Left lobe of liver (tissue), 2 donors: ENCODE measurements at regions not wholly inside any gene's neighbourhood (a gene's known extent, or its start where the extent isn't known, plus 50 kb on each side); places are given as distances from the start of the nearest gene placed in this dataset.
"Not testable (repeated sequence)": the region's sequence is repeated elsewhere in the genome, so short reads cannot be mapped to it uniquely, and the experiment has no call there.

Experiments
- ATAC-seq: fragments of 200-7000 bp; cut with Tn5 transposase; one replicate; pipeline ENCODE4 v1.9.1; 2020; ENCODE audit warnings: mild to moderate bottlenecking, moderate library complexity
- DNase-seq: peaks from one replicate; pipeline ENCODE4 v3.0.0-alpha.2; 2020; ENCODE audit warnings: low spot score
- donor health status: DM: no; HTN: no; CAD: no; lungs with moderate emphysema.
- donor health status: DM: no; HTN: yes; CAD: no.

GRCh38 chr6:84967965-84968364 is 203.6 kb upstream of the TBX18 start:
- DNase-seq, result no peak
- no peak for ATAC-seq

- peak; percentile 80 for ATAC-seq
- DNase-seq, result no peak
Measured at GRCh38 chr6:84967389-84967788, 203.0 kb upstream of the TBX18 start.

- ATAC-seq (no peak), DNase-seq (no peak)
Measured at GRCh38 chr6:84953111-84953755, 188.8 kb upstream of the TBX18 start.

- not testable (repeated sequence) for ATAC-seq, DNase-seq
Measured at GRCh38 chr6:84944926-84945325, 180.5 kb upstream of the TBX18 start.

- ATAC-seq (no peak), DNase-seq (no peak)
Measured at GRCh38 chr6:84943905-84944304, 179.5 kb upstream of the TBX18 start.

- ATAC-seq, result not testable (repeated sequence)
Measured at GRCh38 chr6:84941609-84942008, 177.2 kb upstream of the TBX18 start.

GRCh38 chr6:84929212-84929611 is 164.8 kb upstream of the TBX18 start:
- ATAC-seq (no peak), DNase-seq (no peak)

More at GRCh38 chr6:84941609-84942008, 177.2 kb upstream of the TBX18 start:
- DNase-seq, result not testable (repeated sequence)

- ATAC-seq (no peak), DNase-seq (no peak)
Measured at GRCh38 chr6:84927551-84927950, 163.2 kb upstream of the TBX18 start.

GRCh38 chr6:84926189-84927155 is 162.1 kb upstream of the TBX18 start:
- DNase-seq (no peak), ATAC-seq (no peak)

- no peak for ATAC-seq
- DNase-seq, result no peak
Measured at GRCh38 chr6:84921891-84922290, 157.5 kb upstream of the TBX18 start.

GRCh38 chr6:84920021-84920420 is 155.6 kb upstream of the TBX18 start:
- ATAC-seq (no peak), DNase-seq (no peak)

GRCh38 chr6:84916704-84917103 is 152.3 kb upstream of the TBX18 start:
- DNase-seq (no peak), ATAC-seq (peak; percentile 61)

GRCh38 chr6:84912472-84913322 is 148.3 kb upstream of the TBX18 start:
- peak; percentile 48 for DNase-seq
- peak; percentile 63 for ATAC-seq

GRCh38 chr6:84910906-84911607 is 146.7 kb upstream of the TBX18 start:
- ATAC-seq, result peak; percentile 72
- DNase-seq, result no peak

- ATAC-seq (peak; percentile 65), DNase-seq (peak; percentile 62)
Measured at GRCh38 chr6:84908304-84908904, 144.0 kb upstream of the TBX18 start.

GRCh38 chr6:84906514-84906913 is 142.1 kb upstream of the TBX18 start:
- DNase-seq (no peak), ATAC-seq (peak; percentile 71)

GRCh38 chr6:84905823-84906222 is 141.4 kb upstream of the TBX18 start:
- no peak for DNase-seq

GRCh38 chr6:84902354-84902928 is 138.0 kb upstream of the TBX18 start:
- peak; percentile 68 for ATAC-seq
- no peak for DNase-seq

More at GRCh38 chr6:84905823-84906222, 141.4 kb upstream of the TBX18 start:
- no peak for ATAC-seq

GRCh38 chr6:84897988-84898594 is 133.7 kb upstream of the TBX18 start:
- DNase-seq, result no peak
- no peak for ATAC-seq
